Upper lobe of right lung (tissue), 1 donor: ENCODE measurements at regions not wholly inside any gene's neighbourhood (a gene's known extent, or its start where the extent isn't known, plus 50 kb on each side); places are given as distances from the start of the nearest gene placed in this dataset.

ENCODE experiments used
- ATAC-seq: fragments of 200-7000 bp; cut with Tn5 transposase; one replicate; pipeline ENCODE4 v1.9.1; 2020; ENCODE audit warnings: mild to moderate bottlenecking, moderate library complexity
- DNase-seq: peaks from one replicate; pipeline ENCODE4 v3.0.0-alpha.2; 2020
- H3K27ac ChIP-seq: fragments of 200-600 bp; one replicate; pipeline ENCODE4 v1.8.0; 2022
- H3K27me3 ChIP-seq: fragments of 200-600 bp; one replicate; pipeline ENCODE4 v1.8.0; 2022; ENCODE audit warnings: mild to moderate bottlenecking
- H3K36me3 ChIP-seq: fragments of 200-600 bp; one replicate; pipeline ENCODE4 v1.8.0; 2022
- H3K4me1 ChIP-seq: fragments of 200-600 bp; one replicate; pipeline ENCODE4 v1.8.0; 2022
- H3K4me3 ChIP-seq: fragments of 200-600 bp; one replicate; pipeline ENCODE4 v1.8.0; 2022; ENCODE audit warnings: mild to moderate bottlenecking
- H3K9me3 ChIP-seq: fragments of 200-600 bp; one replicate; pipeline ENCODE4 v1.8.0; 2022
- CTCF ChIP-seq: fragments of 200-600 bp; IDR thresholded peaks from one replicate; pipeline ENCODE4 v1.8.0; 2022; ENCODE audit warnings: antibody characterized with exemption
- intact Hi-C: fragments of 100-400 bp; cut with DNase I; formaldehyde crosslinking; loops from one replicate; pipeline ENCODE4 v1.11.0; 2022
- donor health status: DM: no; HTN: yes; CAD: no; lungs with severe emphysema.

- DNase-seq (no peak), ATAC-seq (no peak)
- no peak overlapping the region for H3K4me3 ChIP-seq
- no peaks in the 10 kb centered on the region for H3K27me3 ChIP-seq
- H3K27ac ChIP-seq = no peak overlapping the region
- no peaks in the 10 kb centered on the region for H3K36me3 ChIP-seq
- intact Hi-C loops = no loop called here
- no peaks in the 10 kb centered on the region for H3K4me1 ChIP-seq
- no peaks in the 10 kb centered on the region for H3K9me3 ChIP-seq
- no peak for TF ChIP-seq CTCF
These were observed 612.5 kb upstream of the HS3ST5 start for GRCh38 chr6:114955363-114955762.

- H3K27ac ChIP-seq = no peak overlapping the region
- H3K4me1 ChIP-seq = no peaks in the 10 kb centered on the region
- H3K36me3 ChIP-seq = no peaks in the 10 kb centered on the region
- ATAC-seq = no peak
- no peak for TF ChIP-seq CTCF
- intact Hi-C loops = no loop called here
- DNase-seq = no peak
- H3K9me3 ChIP-seq = no peaks in the 10 kb centered on the region
- no peaks in the 10 kb centered on the region for H3K27me3 ChIP-seq
- no peak overlapping the region for H3K4me3 ChIP-seq
These were observed 609.4 kb upstream of the HS3ST5 start for GRCh38 chr6:114952229-114952628.

- Histone ChIP-seq H3K36me3 (no peaks in the 10 kb centered on the region), H3K4me1 (no peaks in the 10 kb centered on the region), H3K4me3 (no peak overlapping the region), H3K27ac (no peak overlapping the region), H3K9me3 (no peaks in the 10 kb centered on the region), H3K27me3 (no peaks in the 10 kb centered on the region)
- no peak for TF ChIP-seq CTCF
- intact Hi-C loops = no loop called here
- DNase-seq (no peak), ATAC-seq (no peak)
These were observed 602.6 kb upstream of the HS3ST5 start for GRCh38 chr6:114945392-114945791.

GRCh38 chr6:114941078-114941477 is 598.3 kb upstream of the HS3ST5 start:
- Histone ChIP-seq H3K4me3 (no peak overlapping the region), H3K9me3 (no peaks in the 10 kb centered on the region), H3K4me1 (no peaks in the 10 kb centered on the region), H3K27ac (no peak overlapping the region), H3K36me3 (no peaks in the 10 kb centered on the region), H3K27me3 (no peaks in the 10 kb centered on the region)
- intact Hi-C loops = no loop called here
- no peak for TF ChIP-seq CTCF
- no peak for ATAC-seq
- no peak for DNase-seq

GRCh38 chr6:114940181-114940580 is 597.4 kb upstream of the HS3ST5 start:
- Histone ChIP-seq H3K4me3 (no peak overlapping the region), H3K27ac (no peak overlapping the region), H3K9me3 (no peaks in the 10 kb centered on the region), H3K4me1 (no peaks in the 10 kb centered on the region), H3K36me3 (no peaks in the 10 kb centered on the region), H3K27me3 (no peaks in the 10 kb centered on the region)
- ATAC-seq (no peak), DNase-seq (no peak)
- intact Hi-C loops = no loop called here
- no peak for TF ChIP-seq CTCF

- no peaks in the 10 kb centered on the region for H3K36me3 ChIP-seq
- intact Hi-C loops = no loop called here
- DNase-seq = no peak
- no peaks in the 10 kb centered on the region for H3K4me1 ChIP-seq
- no peaks in the 10 kb centered on the region for H3K9me3 ChIP-seq
- no peak for ATAC-seq
- no peak for TF ChIP-seq CTCF
- no peak overlapping the region for H3K27ac ChIP-seq
- no peaks in the 10 kb centered on the region for H3K27me3 ChIP-seq
- no peak overlapping the region for H3K4me3 ChIP-seq
These were observed 596.8 kb upstream of the HS3ST5 start for GRCh38 chr6:114939630-114940029.
